ENCODE measurements at regions not wholly inside any gene's neighbourhood (a gene's known extent, or its start where the extent isn't known, plus 50 kb on each side); places are given as distances from the start of the nearest gene placed in this dataset.

- H3K27ac ChIP-seq: no peak overlapping the region
- no peaks in the 10 kb centered on the region for H3K27me3 ChIP-seq
- H3K4me3 ChIP-seq: no peak overlapping the region
- H3K36me3 ChIP-seq: no peaks in the 10 kb centered on the region
- TF ChIP-seq, protein P1, sequence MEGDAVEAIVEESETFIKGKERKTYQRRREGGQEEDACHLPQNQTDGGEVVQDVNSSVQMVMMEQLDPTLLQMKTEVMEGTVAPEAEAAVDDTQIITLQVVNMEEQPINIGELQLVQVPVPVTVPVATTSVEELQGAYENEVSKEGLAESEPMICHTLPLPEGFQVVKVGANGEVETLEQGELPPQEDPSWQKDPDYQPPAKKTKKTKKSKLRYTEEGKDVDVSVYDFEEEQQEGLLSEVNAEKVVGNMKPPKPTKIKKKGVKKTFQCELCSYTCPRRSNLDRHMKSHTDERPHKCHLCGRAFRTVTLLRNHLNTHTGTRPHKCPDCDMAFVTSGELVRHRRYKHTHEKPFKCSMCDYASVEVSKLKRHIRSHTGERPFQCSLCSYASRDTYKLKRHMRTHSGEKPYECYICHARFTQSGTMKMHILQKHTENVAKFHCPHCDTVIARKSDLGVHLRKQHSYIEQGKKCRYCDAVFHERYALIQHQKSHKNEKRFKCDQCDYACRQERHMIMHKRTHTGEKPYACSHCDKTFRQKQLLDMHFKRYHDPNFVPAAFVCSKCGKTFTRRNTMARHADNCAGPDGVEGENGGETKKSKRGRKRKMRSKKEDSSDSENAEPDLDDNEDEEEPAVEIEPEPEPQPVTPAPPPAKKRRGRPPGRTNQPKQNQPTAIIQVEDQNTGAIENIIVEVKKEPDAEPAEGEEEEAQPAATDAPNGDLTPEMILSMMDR (IDR thresholded peaks at IDR 0.05; ENCODE audit: low read depth, low read length): no peak
- no peak for DNase-seq (ENCODE audit: low read depth in 1 of 2, low spot score in 1 of 2)
- H3K4me1 ChIP-seq (ENCODE audit: low read depth): no peaks in the 10 kb centered on the region
- no peaks in the 10 kb centered on the region for H3K9me3 ChIP-seq (ENCODE audit: low read depth)
These were observed 702.4 kb downstream of the TUSC7 start for GRCh38 chr3:117411971-117412370.

DNA sequence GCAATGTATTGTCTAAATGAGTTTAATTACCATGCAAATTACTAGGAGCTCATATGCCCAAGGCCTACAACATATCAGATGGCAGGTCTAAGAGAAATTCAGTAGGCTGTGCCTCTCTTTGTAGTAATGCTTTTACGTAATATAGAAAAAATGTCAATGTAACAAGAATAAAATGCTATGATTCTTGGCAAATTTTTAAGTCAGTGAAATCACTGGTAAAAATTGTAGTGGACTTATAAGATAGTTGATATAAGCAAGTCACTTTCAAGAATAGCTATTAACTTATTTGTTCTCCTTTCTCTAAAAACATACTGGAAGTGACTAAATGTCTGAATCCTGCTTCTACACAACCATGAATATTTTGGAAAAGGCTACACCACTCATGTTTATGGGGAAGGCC is 707.8 kb downstream of the TUSC7 start:
- DNase-seq (ENCODE audit: low read depth in 1 of 2, low spot score in 1 of 2): no peak
- Histone ChIP-seq H3K4me3 (no peak overlapping the region), H3K27ac (no peak overlapping the region), H3K4me1 (ENCODE audit: low read depth) (peaks cover 15% of the 10 kb centered on the region), H3K27me3 (no peaks in the 10 kb centered on the region), H3K36me3 (no peaks in the 10 kb centered on the region), H3K9me3 (ENCODE audit: low read depth) (no peaks in the 10 kb centered on the region)
- TF ChIP-seq, protein P1 (IDR thresholded peaks at IDR 0.05; ENCODE audit: low read depth, low read length): no peak

GRCh38 chr3:117427081-117427480 is 717.5 kb downstream of the TUSC7 start:
- H3K4me3 ChIP-seq: no peak overlapping the region
- no peak overlapping the region for H3K27ac ChIP-seq
- no peak for DNase-seq (ENCODE audit: low read depth in 1 of 2, low spot score in 1 of 2)
- TF ChIP-seq, protein P1 (IDR thresholded peaks at IDR 0.05; ENCODE audit: low read depth, low read length): no peak
- no peaks in the 10 kb centered on the region for H3K27me3 ChIP-seq
- H3K4me1 ChIP-seq (ENCODE audit: low read depth): no peaks in the 10 kb centered on the region
- H3K36me3 ChIP-seq: no peaks in the 10 kb centered on the region
- H3K9me3 ChIP-seq (ENCODE audit: low read depth): no peaks in the 10 kb centered on the region

DNA sequence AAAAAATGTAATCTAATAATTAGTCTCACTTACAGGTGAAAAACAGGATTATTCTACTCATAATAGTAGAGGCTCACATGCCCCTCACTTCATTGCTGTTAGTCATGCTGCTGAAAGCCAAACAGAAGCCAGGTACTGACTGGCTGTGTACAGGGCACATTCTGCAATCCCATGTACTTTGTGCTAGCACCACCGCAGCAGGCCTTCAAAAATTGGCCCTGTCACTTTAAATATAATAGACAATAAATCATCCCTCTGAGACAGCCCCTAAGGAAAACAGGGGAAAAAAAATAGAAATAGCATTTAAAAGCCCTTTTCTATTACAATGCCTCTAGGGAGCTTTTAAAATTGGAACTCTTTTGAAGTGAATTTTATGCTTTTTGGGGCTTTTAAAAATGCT is 723.8 kb downstream of the TUSC7 start:
- DNase-seq (ENCODE audit: low read depth in 1 of 2, low spot score in 1 of 2): peak in 1 of 2 donors; percentile 7
- Histone ChIP-seq H3K27me3 (no peaks in the 10 kb centered on the region), H3K4me1 (ENCODE audit: low read depth) (no peaks in the 10 kb centered on the region), H3K36me3 (no peaks in the 10 kb centered on the region), H3K9me3 (ENCODE audit: low read depth) (no peaks in the 10 kb centered on the region), H3K27ac (no peak overlapping the region), H3K4me3 (no peak overlapping the region)
- TF ChIP-seq, protein P1 (IDR thresholded peaks at IDR 0.05; ENCODE audit: low read depth, low read length): no peak

- TF ChIP-seq, protein P1 (IDR thresholded peaks at IDR 0.05; ENCODE audit: low read depth, low read length): no peak
- Histone ChIP-seq H3K9me3 (ENCODE audit: low read depth) (no peaks in the 10 kb centered on the region), H3K27me3 (no peaks in the 10 kb centered on the region), H3K36me3 (no peaks in the 10 kb centered on the region), H3K27ac (no peak overlapping the region), H3K4me3 (no peak overlapping the region), H3K4me1 (ENCODE audit: low read depth) (no peaks in the 10 kb centered on the region)
- DNase-seq (ENCODE audit: low read depth in 1 of 2, low spot score in 1 of 2): no peak
These were observed 725.3 kb downstream of the TUSC7 start for GRCh38 chr3:117434661-117435412.

All from cardiac muscle cell (in vitro differentiated cells and primary cell).